HepG2 (cell line): ENCODE measurements at regions not wholly inside any gene's neighbourhood (a gene's known extent, or its start where the extent isn't known, plus 50 kb on each side); places are given as distances from the start of the nearest gene placed in this dataset.

Experiments
- ATAC-seq: fragments of 200-7000 bp; cut with Tn5 transposase; 3 replicates; pipeline ENCODE4 v1.9.1; 2020; ENCODE audit warnings: mild to moderate bottlenecking, moderate library complexity
- BruUV-seq: library from RNA; stranded (reverse); fragments of 400-500 nt; replicated peaks from 2 replicates; lab custom pipeline; 2021; lab: Mats Ljungman, UMichigan
- CTCF ChIA-PET: fragments of 300-600 bp; formaldehyde crosslinking; extraction: SDS; loops from one replicate; lab custom pipeline; 2021; ENCODE audit warnings: low total read pairs, inconsistent platforms, low intra/inter-chr PET ratio; lab: Yijun Ruan, JAX
- POLR2A ChIA-PET: fragments of 350-600 bp; sonication (Branson Sonifier 250); formaldehyde crosslinking; loops from one replicate; lab custom pipeline; 2020; ENCODE audit warnings: antibody characterized with exemption, inconsistent platforms; lab: Yijun Ruan, JAX
- DNase-seq: peaks from one replicate; pipeline ENCODE4 v3.0.0-alpha.2; 2015; ENCODE audit warnings: low spot score
- FAIRE-seq: peaks from 3 replicates; lab custom pipeline; 2011; peaks lifted over from hg19 to GRCh38; lab: Jason Lieb, UNC
- H2AFZ ChIP-seq: one replicate; pipeline ENCODE4 v1.6.1; 2011; ENCODE audit warnings: low read length, inconsistent platforms
- H3K27ac ChIP-seq: fragments of 300-600 bp; 3 replicates; pipeline ENCODE4 v1.8.0; 2011; ENCODE audit warnings: mixed run types, mild to moderate bottlenecking, mixed read lengths, low read length, inconsistent platforms; ENCODE audit not compliant: insufficient read depth; ENCODE audit errors: extremely low read length
- H3K27me3 ChIP-seq, 2 experiments: fragments of 200-600 bp in 1 of 2; 2 replicates in 1 of 2; 3 replicates in 1 of 2; pipeline versions ENCODE4 v1.6.0 to v1.8.0; 2011; ENCODE audit warnings: low read length in 2 of 2, mild to moderate bottlenecking in 2 of 2, moderate library complexity in 2 of 2, inconsistent platforms in 1 of 2; ENCODE audit not compliant: insufficient read depth in 2 of 2, control insufficient read depth in 1 of 2
- H3K36me3 ChIP-seq, 2 experiments: fragments of 200-600 bp in 1 of 2; replicated peaks in 1 of 2; 2 replicates in 1 of 2; 3 replicates in 1 of 2; pipeline versions ENCODE4 v1.5.1 to v1.8.0; 2011; ENCODE audit warnings: low read length in 2 of 2, inconsistent platforms in 1 of 2; ENCODE audit not compliant: insufficient read depth in 2 of 2, control insufficient read depth in 1 of 2
- H3K4me1 ChIP-seq: 2 replicates; pipeline ENCODE4 v1.5.1; 2012; ENCODE audit warnings: low read length, inconsistent platforms; ENCODE audit not compliant: insufficient read depth
- H3K4me2 ChIP-seq: 2 replicates; pipeline ENCODE4 v1.6.0; 2011; ENCODE audit warnings: low read depth, low read length, inconsistent platforms
- H3K4me3 ChIP-seq, 3 experiments: fragments of 200-600 bp in 1 of 3; sonication (generic), shearing (Covaris generic) in 1 of 3; replicated peaks in 1 of 3; 2 replicates each; pipeline ENCODE4 v1.5.1; 2011 to 2016; ENCODE audit warnings: low read length in 3 of 3, inconsistent platforms in 2 of 3, low read depth in 2 of 3, mild to moderate bottlenecking in 2 of 3, control low read depth in 1 of 3, mixed read lengths in 1 of 3; ENCODE audit not compliant: insufficient read depth in 1 of 3
- H3K79me2 ChIP-seq: one replicate; pipeline ENCODE4 v1.6.1; 2011; ENCODE audit warnings: low read length, inconsistent platforms; ENCODE audit not compliant: insufficient read depth
- H3K9ac ChIP-seq: 2 replicates; pipeline ENCODE4 v1.6.0; 2011; ENCODE audit warnings: mild to moderate bottlenecking, low read depth, low read length, inconsistent platforms; ENCODE audit not compliant: insufficient read depth
- H3K9me3 ChIP-seq: 2 replicates; pipeline ENCODE4 v1.5.1; 2012; ENCODE audit warnings: mild to moderate bottlenecking, low read length
- H4K20me1 ChIP-seq: 2 replicates; pipeline ENCODE4 v1.6.0; 2011; ENCODE audit warnings: inconsistent platforms, mild to moderate bottlenecking, low read length, moderate library complexity; ENCODE audit not compliant: insufficient read depth
- ZKSCAN8 ChIP-seq: IDR thresholded peaks from 2 replicates; pipeline ENCODE4 v1.6.1; 2016; ENCODE audit warnings: borderline replicate concordance, missing genetic modification reagents, missing compliant biosample characterization
- ZNF282 ChIP-seq: fragments of 450-650 bp; IDR thresholded peaks from 2 replicates; pipeline ENCODE4 v1.6.1; 2018; ENCODE audit not compliant: partially characterized antibody
- ZNF780A ChIP-seq: sonication (generic); formaldehyde crosslinking; IDR thresholded peaks from 2 replicates; pipeline ENCODE4 v1.8.0; 2022; ENCODE audit warnings: mild to moderate bottlenecking, missing genetic modification reagents, moderate library complexity
- ZZZ3 ChIP-seq: sonication (generic); formaldehyde crosslinking; IDR thresholded peaks from 2 replicates; pipeline ENCODE4 v1.4.0; 2020; ENCODE audit warnings: missing genetic modification reagents, mild to moderate bottlenecking, borderline replicate concordance
- WGBS: methylation state at CpG from one replicate; pipeline ENCODE4 v1.1.6; 2017; ENCODE audit warnings: low lambda C conversion rate; 5-methylcytosine and 5-hydroxymethylcytosine counted together
- in situ Hi-C: cut with HindIII; loops from 2 replicates; pipeline ENCODE4 v1.10.0; 2017; ENCODE audit warnings: low pct_unique_long_range_greater_than_20kb; ENCODE audit not compliant: extremely low pct_ligation_motif_present
- intact Hi-C: fragments of 100-400 bp; cut with micrococcal nuclease; formaldehyde crosslinking; loops from one replicate; pipeline ENCODE4 v1.10.0; 2022; ENCODE audit not compliant: unreplicated experiment
- TF ChIP-seq, protein P1 (sequence below): sonication (generic); formaldehyde crosslinking; IDR thresholded peaks from 2 replicates; pipeline ENCODE4 v1.4.0; 2020; ENCODE audit warnings: missing genetic modification reagents; ENCODE audit errors: not compliant biosample characterization
- TF ChIP-seq, protein P2 (sequence below): sonication (generic); formaldehyde crosslinking; IDR thresholded peaks from 2 replicates; pipeline ENCODE4 v1.4.0; 2020; ENCODE audit warnings: missing genetic modification reagents, borderline replicate concordance

DNA sequence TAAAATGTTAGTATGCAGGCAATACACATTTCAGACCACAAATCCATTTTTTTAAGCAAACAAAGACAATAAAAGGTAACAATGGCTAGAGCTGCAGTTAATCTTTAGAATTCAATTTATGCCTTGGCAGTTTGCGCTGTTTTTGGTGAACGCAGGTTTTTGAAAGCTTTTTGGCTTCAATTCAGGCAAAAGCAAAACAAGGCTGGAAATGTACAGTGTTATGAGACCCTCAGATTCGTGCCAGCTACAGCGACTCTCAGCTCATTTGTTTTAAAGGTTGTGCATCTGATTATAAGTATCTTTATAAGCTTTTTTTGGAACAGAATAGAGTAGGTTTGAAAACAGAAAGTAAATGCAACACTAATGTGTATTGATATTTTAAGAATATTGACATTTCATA, 63.6 kb upstream of the SOX1 start (continued):
- TF ChIP-seq ZNF780A = no peak
- TF ChIP-seq, protein P1, sequence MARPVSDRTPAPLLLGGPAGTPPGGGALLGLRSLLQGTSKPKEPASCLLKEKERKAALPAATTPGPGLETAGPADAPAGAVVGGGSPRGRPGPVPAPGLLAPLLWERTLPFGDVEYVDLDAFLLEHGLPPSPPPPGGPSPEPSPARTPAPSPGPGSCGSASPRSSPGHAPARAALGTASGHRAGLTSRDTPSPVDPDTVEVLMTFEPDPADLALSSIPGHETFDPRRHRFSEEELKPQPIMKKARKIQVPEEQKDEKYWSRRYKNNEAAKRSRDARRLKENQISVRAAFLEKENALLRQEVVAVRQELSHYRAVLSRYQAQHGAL (CRISPR knock-in tag) = no peak
- TF ChIP-seq, protein P2, sequence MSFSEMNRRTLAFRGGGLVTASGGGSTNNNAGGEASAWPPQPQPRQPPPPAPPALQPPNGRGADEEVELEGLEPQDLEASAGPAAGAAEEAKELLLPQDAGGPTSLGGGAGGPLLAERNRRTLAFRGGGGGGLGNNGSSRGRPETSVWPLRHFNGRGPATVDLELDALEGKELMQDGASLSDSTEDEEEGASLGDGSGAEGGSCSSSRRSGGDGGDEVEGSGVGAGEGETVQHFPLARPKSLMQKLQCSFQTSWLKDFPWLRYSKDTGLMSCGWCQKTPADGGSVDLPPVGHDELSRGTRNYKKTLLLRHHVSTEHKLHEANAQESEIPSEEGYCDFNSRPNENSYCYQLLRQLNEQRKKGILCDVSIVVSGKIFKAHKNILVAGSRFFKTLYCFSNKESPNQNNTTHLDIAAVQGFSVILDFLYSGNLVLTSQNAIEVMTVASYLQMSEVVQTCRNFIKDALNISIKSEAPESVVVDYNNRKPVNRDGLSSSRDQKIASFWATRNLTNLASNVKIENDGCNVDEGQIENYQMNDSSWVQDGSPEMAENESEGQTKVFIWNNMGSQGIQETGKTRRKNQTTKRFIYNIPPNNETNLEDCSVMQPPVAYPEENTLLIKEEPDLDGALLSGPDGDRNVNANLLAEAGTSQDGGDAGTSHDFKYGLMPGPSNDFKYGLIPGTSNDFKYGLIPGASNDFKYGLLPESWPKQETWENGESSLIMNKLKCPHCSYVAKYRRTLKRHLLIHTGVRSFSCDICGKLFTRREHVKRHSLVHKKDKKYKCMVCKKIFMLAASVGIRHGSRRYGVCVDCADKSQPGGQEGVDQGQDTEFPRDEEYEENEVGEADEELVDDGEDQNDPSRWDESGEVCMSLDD (CRISPR knock-in tag) = no peak
- TF ChIP-seq ZNF282 = no peak
- TF ChIP-seq, all 625 proteins: peak for 0

DNA sequence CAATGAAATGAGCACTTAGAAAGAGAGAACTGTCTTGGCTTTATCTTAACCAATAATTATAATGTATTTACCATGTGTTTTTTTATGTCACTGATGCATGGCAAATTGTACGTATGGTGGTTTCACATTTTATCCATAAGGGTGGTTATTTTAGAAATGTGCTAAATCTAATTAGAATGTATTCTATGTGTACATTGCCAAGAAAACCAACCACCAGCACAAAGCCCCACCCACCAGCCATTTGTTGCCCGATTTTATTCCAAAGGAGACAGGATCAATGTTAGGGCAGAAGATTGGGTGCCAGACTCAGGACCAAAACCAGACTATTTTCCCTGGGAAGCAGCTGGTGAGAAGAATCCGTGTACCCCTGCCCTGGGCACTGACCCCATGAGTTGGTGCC, 63.0 kb upstream of the SOX1 start:
- 15% methylated on average over 3 of the region's 3 CpGs for WGBS
- Histone ChIP-seq H3K4me3 (no peak overlapping the region), H2AFZ (no peak overlapping the region), H3K9me3 (no peaks in the 10 kb centered on the region), H3K4me2 (no peak overlapping the region), H4K20me1 (no peaks in the 10 kb centered on the region), H3K79me2 (no peaks in the 10 kb centered on the region), H3K27me3 (peaks cover 0 to 15% of the 10 kb centered on the region in 2 experiments; a peak in 1 of 5 replicates), H3K27ac (no peak overlapping the region), H3K36me3 (no peaks in the 10 kb centered on the region), H3K9ac (no peak overlapping the region), H3K4me1 (no peaks in the 10 kb centered on the region)
- intact Hi-C loops (no loop called here), in situ Hi-C loops (no loop called here)
- ATAC-seq (no peak), FAIRE-seq (no peak), DNase-seq (no peak)
- no TSS peak for BruUV-seq
- CTCF ChIA-PET = no interaction called here
- no peak for TF ChIP-seq ZKSCAN8
- no peak for TF ChIP-seq ZZZ3 (CRISPR knock-in tag)
- POLR2A ChIA-PET = no interaction called here
